HCT116 (cell line): ENCODE measurements at regions not wholly inside any gene's neighbourhood (a gene's known extent, or its start where the extent isn't known, plus 50 kb on each side); places are given as distances from the start of the nearest gene placed in this dataset.

Experiments
- ATAC-seq: fragments of 200-7000 bp; cut with Tn5 transposase; 2 replicates; pipeline ENCODE4 v1.9.1; 2020; ENCODE audit warnings: mild to moderate bottlenecking, moderate library complexity
- BruUV-seq: library from RNA; stranded (reverse); fragments of 400-500 nt; replicated peaks from 2 replicates; lab custom pipeline; 2021; lab: Mats Ljungman, UMichigan
- CTCF ChIA-PET: fragments of 300-600 bp; sonication (Branson Sonifier 250); formaldehyde crosslinking; loops from one replicate; lab custom pipeline; 2021; ENCODE audit warnings: antibody characterized with exemption; lab: Charles Lee
- POLR2A ChIA-PET: fragments of 300-600, 350-600 bp; sonication (Branson Sonifier 250); formaldehyde crosslinking; loops from one replicate; lab custom pipeline; 2021; ENCODE audit warnings: antibody characterized with exemption; lab: Charles Lee
- RAD21 ChIA-PET, 2 experiments: fragments of 300-600 bp; sonication (Branson Sonifier 250); formaldehyde crosslinking; loops; one replicate each; lab custom pipeline; 2023; ENCODE audit warnings: low total read pairs in 2 of 2; ENCODE audit not compliant: uncharacterized antibody in 2 of 2, unreplicated experiment in 2 of 2, low non-redundant PET in 1 of 2; lab: Charles Lee
- DNase-seq: peaks from one replicate; pipeline ENCODE4 v3.0.0-alpha.2; 2010; ENCODE audit warnings: low read depth, low spot score
- H2AFZ ChIP-seq: fragments of 200-600 bp; shearing (Covaris generic), sonication (generic); 2 replicates; pipeline ENCODE4 v1.6.1; 2017; ENCODE audit warnings: low read depth, mixed run types, mixed read lengths, antibody characterized with exemption, low read length; ENCODE audit not compliant: poor library complexity, severe bottlenecking
- H3K27ac ChIP-seq: 2 replicates; pipeline ENCODE4 v1.5.1; 2012; ENCODE audit warnings: low read depth, low read length
- H3K27me3 ChIP-seq: fragments of 200-600 bp; sonication (generic); 2 replicates; pipeline ENCODE4 v1.6.1; 2016; ENCODE audit warnings: mixed run types, low read length, mixed read lengths; ENCODE audit not compliant: insufficient read depth
- H3K36me3 ChIP-seq, 2 experiments: fragments of 200-500 bp in 1 of 2; fragments of 200-600 bp in 1 of 2; sonication (Bioruptor generic) in 1 of 2; sonication (generic) in 1 of 2; 2 replicates each; pipeline versions ENCODE4 v1.5.1 to v1.6.1; 2014 to 2016; ENCODE audit warnings: low read length in 2 of 2, inconsistent platforms in 1 of 2, mixed read lengths in 1 of 2, mixed run types in 1 of 2; ENCODE audit not compliant: insufficient read depth in 2 of 2, control insufficient read depth in 1 of 2
- H3K4me1 ChIP-seq, 2 experiments: fragments of 200-600 bp in 1 of 2; sonication (generic) in 1 of 2; 2 replicates each; pipeline versions ENCODE4 v1.5.1 to v1.6.1; 2012 to 2017; ENCODE audit warnings: low read length in 2 of 2, inconsistent platforms in 1 of 2, mild to moderate bottlenecking in 1 of 2, mixed read lengths in 1 of 2, mixed run types in 1 of 2, moderate library complexity in 1 of 2; ENCODE audit not compliant: insufficient read depth in 2 of 2, control insufficient read depth in 1 of 2
- H3K4me2 ChIP-seq: fragments of 200-600 bp; sonication (generic); 2 replicates; pipeline ENCODE4 v1.6.1; 2017; ENCODE audit warnings: mixed run types, low read length, mixed read lengths
- H3K4me3 ChIP-seq, 2 experiments: fragments of 200-600 bp in 1 of 2; sonication (generic) in 1 of 2; replicated peaks in 1 of 2; 2 replicates each; pipeline ENCODE4 v1.5.1; 2011 to 2016; ENCODE audit warnings: low read length in 2 of 2, control low read depth in 1 of 2, low read depth in 1 of 2, mild to moderate bottlenecking in 1 of 2, mixed read lengths in 1 of 2, mixed run types in 1 of 2
- H3K79me2 ChIP-seq: fragments of 200-600 bp; sonication (generic); 2 replicates; pipeline ENCODE4 v1.6.1; 2017; ENCODE audit warnings: mild to moderate bottlenecking, mixed run types, low read length, moderate library complexity, mixed read lengths; ENCODE audit not compliant: insufficient read depth
- H3K9ac ChIP-seq: fragments of 200-600 bp; sonication (generic); 2 replicates; pipeline ENCODE4 v1.6.1; 2016; ENCODE audit warnings: low read length, mixed read lengths
- H3K9me2 ChIP-seq: fragments of 200-600 bp; sonication (generic), shearing (Covaris generic); 2 replicates; pipeline ENCODE4 v1.6.1; 2017; ENCODE audit warnings: mixed run types, mild to moderate bottlenecking, moderate library complexity; ENCODE audit not compliant: insufficient read depth
- H3K9me3 ChIP-seq, 2 experiments: fragments of 200-500 bp in 1 of 2; fragments of 200-600 bp in 1 of 2; sonication (Bioruptor generic) in 1 of 2; sonication (generic) in 1 of 2; 2 replicates each; pipeline ENCODE4 v1.6.1; 2014 to 2017; ENCODE audit warnings: low read length in 2 of 2, mixed read lengths in 2 of 2, inconsistent platforms in 1 of 2, low read depth in 1 of 2, mild to moderate bottlenecking in 1 of 2, mixed run types in 1 of 2, moderate library complexity in 1 of 2; ENCODE audit not compliant: control insufficient read depth in 1 of 2, insufficient read depth in 1 of 2
- H4K20me1 ChIP-seq: fragments of 200-600 bp; sonication (generic), shearing (Covaris generic); 2 replicates; pipeline ENCODE4 v1.6.1; 2017; ENCODE audit warnings: mixed run types, mild to moderate bottlenecking, moderate library complexity; ENCODE audit not compliant: insufficient read depth
- ATF3 ChIP-seq: IDR thresholded peaks from 2 replicates; pipeline ENCODE4 v1.6.1; 2012
- CEBPB ChIP-seq: IDR thresholded peaks from 2 replicates; pipeline ENCODE4 v1.6.1; 2012; ENCODE audit warnings: low read depth
- EZH2phosphoT487 ChIP-seq: fragments of 200-600 bp; IDR thresholded peaks from 2 replicates; pipeline ENCODE4 v1.6.1; 2018; ENCODE audit warnings: antibody characterized with exemption, borderline replicate concordance
- FOSL1 ChIP-seq: IDR thresholded peaks from 2 replicates; pipeline ENCODE4 v1.6.1; 2012; ENCODE audit warnings: low read depth
- JUND ChIP-seq: IDR thresholded peaks from 2 replicates; pipeline ENCODE4 v1.6.1; 2012
- POLR2A ChIP-seq: IDR thresholded peaks from 2 replicates; pipeline ENCODE4 v1.7.0; 2011; ENCODE audit warnings: borderline replicate concordance; ENCODE audit not compliant: insufficient read depth, insufficient read length; ENCODE audit errors: extremely low read depth
- POLR2AphosphoS5 ChIP-seq: IDR thresholded peaks from 2 replicates; pipeline ENCODE4 v1.6.1; 2011; ENCODE audit warnings: mild to moderate bottlenecking, low read depth, low read length, moderate library complexity
- RAD21 ChIP-seq: IDR thresholded peaks from 2 replicates; pipeline ENCODE4 v1.6.1; 2012; ENCODE audit warnings: low read depth, mild to moderate bottlenecking
- SIN3A ChIP-seq: IDR thresholded peaks from 2 replicates; pipeline ENCODE4 v1.6.1; 2012; ENCODE audit warnings: low read depth
- TCF7L2 ChIP-seq: IDR thresholded peaks from 2 replicates; pipeline ENCODE4 v1.7.0; 2011; ENCODE audit warnings: borderline replicate concordance, inconsistent platforms; ENCODE audit not compliant: insufficient read depth, insufficient read length; ENCODE audit errors: extremely low read depth
- YY1 ChIP-seq: IDR thresholded peaks from 2 replicates; pipeline ENCODE4 v1.6.1; 2011; ENCODE audit warnings: low read length, low read depth, moderate library complexity, mild to moderate bottlenecking; ENCODE audit not compliant: insufficient replicate concordance; ENCODE audit errors: extremely low read depth
- ZBTB33 ChIP-seq: IDR thresholded peaks from 2 replicates; pipeline ENCODE4 v1.6.1; 2011; ENCODE audit warnings: mild to moderate bottlenecking, low read length, moderate library complexity; ENCODE audit not compliant: insufficient replicate concordance; ENCODE audit errors: extremely low read depth
- ZFX ChIP-seq: fragments of 450-650 bp; IDR thresholded peaks from 2 replicates; pipeline ENCODE4 v1.6.1; 2017
- ZNF274 ChIP-seq: fragments of 200-500 bp; sonication (Bioruptor generic); IDR thresholded peaks from 2 replicates; pipeline ENCODE4 v1.6.1; 2014; ENCODE audit warnings: mild to moderate bottlenecking, low read depth, low read length, inconsistent platforms
- intact Hi-C: fragments of 100-400 bp; cut with micrococcal nuclease; formaldehyde crosslinking; loops from 2 replicates; pipeline ENCODE4 v1.10.0; 2022

GRCh38 chr19:46953955-46954501 lies 65.6 kb upstream of the NPAS1 start:
- no peaks in the 10 kb centered on the region for H3K9me3 ChIP-seq
- no peaks in the 10 kb centered on the region for H3K27me3 ChIP-seq
- intact Hi-C loops, result no loop called here
- no TSS peak for BruUV-seq
- ChIA-PET RAD21 (no interaction called here), POLR2A (no interaction called here), CTCF (no interaction called here)
- no peaks in the 10 kb centered on the region for H4K20me1 ChIP-seq
- DNase-seq (no peak), ATAC-seq (no peak)
- H3K79me2 ChIP-seq, result peaks cover 46% of the 10 kb centered on the region
- H3K4me1 ChIP-seq, result peaks cover 11 to 40% of the 10 kb centered on the region in 2 experiments
- H3K9ac ChIP-seq, result no peak overlapping the region
- H3K9me2 ChIP-seq, result no peaks in the 10 kb centered on the region
- no peaks in the 10 kb centered on the region; a peak in 1 of 4 replicates for H3K36me3 ChIP-seq
- no peak overlapping the region for H3K4me3 ChIP-seq
- H3K27ac ChIP-seq, result no peak overlapping the region
- TF ChIP-seq FOSL1 (no peak), JUND (no peak), ZFX (no peak), ATF3 (no peak), ZNF274 (no peak), CEBPB (no peak), RAD21 (no peak), EZH2phosphoT487 (no peak), POLR2AphosphoS5 (no peak), SIN3A (no peak), YY1 (no peak), TCF7L2 (no peak), ZBTB33 (no peak), POLR2A (no peak)
- H3K4me2 ChIP-seq, result no peak overlapping the region
- H2AFZ ChIP-seq, result no peak overlapping the region
